ENCODE measurements at regions not wholly inside any gene's neighbourhood (a gene's known extent, or its start where the extent isn't known, plus 50 kb on each side); places are given as distances from the start of the nearest gene placed in this dataset.

GRCh38 chr6:125377621-125378020, 75.9 kb upstream of the HDDC2 start (continued):
- no peak for TF ChIP-seq ZNF462 (CRISPR knock-in tag; IDR thresholded peaks at IDR 0.05)
- TF ChIP-seq CREB1 (CRISPR knock-in tag; IDR thresholded peaks at IDR 0.05; ENCODE audit: low read depth), result no peak
- TF ChIP-seq NANOG (IDR thresholded peaks at IDR 0.05; ENCODE audit: borderline replicate concordance), result no peak
- no peak for TF ChIP-seq ZNF331 (CRISPR knock-in tag; IDR thresholded peaks at IDR 0.05; ENCODE audit: low read depth)
- no peak for TF ChIP-seq STAT1 (IDR thresholded peaks at IDR 0.05; ENCODE audit: unreplicated experiment)
- TF ChIP-seq POLR2AphosphoS5 (IDR thresholded peaks at IDR 0.05; ENCODE audit: low read depth), result no peak

GRCh38 chr6:125379174-125379573, 77.4 kb upstream of the HDDC2 start:
- Histone ChIP-seq H3K4me1 (ENCODE audit: insufficient read depth) (no peaks in the 10 kb centered on the region; the same call in 1 of the 2 replicates), H3K9me2 (ENCODE audit: insufficient read depth) (no peaks in the 10 kb centered on the region; the same call in 1 of the 2 replicates), H3K27me3 (ENCODE audit: insufficient read depth) (no peaks in the 10 kb centered on the region), H3K4me2 (no peak overlapping the region), H3K79me2 (replicated peaks; ENCODE audit: insufficient read depth) (no peaks in the 10 kb centered on the region), H3K27ac (ENCODE audit: low read depth) (no peak overlapping the region), H3F3A (replicated peaks; ENCODE audit: low read depth) (no peaks in the 10 kb centered on the region), H2AFZ (no peak overlapping the region), H4K20me1 (replicated peaks; ENCODE audit: insufficient read depth) (no peaks in the 10 kb centered on the region), H3K4me3 (no peak overlapping the region), H3K36me3 (ENCODE audit: insufficient read depth) (no peaks in the 10 kb centered on the region)
- Mint-ChIP-seq H3K27ac (no peak overlapping the region), H3K27me3 (ENCODE audit: insufficient read depth, low read depth, poor library complexity) (no peaks in the 10 kb centered on the region), H3K9me3 (no peaks in the 10 kb centered on the region), H3K36me3 (ENCODE audit: low read depth) (no peaks in the 10 kb centered on the region), H3K4me3 (no peak overlapping the region), H3K4me1 (peaks cover 8% of the 10 kb centered on the region)
- DNase-seq (ENCODE audit: low spot score), result no peak
- no peak for ATAC-seq
- TF ChIP-seq STAT1 (IDR thresholded peaks at IDR 0.05; ENCODE audit: unreplicated experiment), result no peak
- no peak for TF ChIP-seq ZNF331 (CRISPR knock-in tag; IDR thresholded peaks at IDR 0.05; ENCODE audit: low read depth)
- no peak for TF ChIP-seq EZH2 (IDR thresholded peaks at IDR 0.05; ENCODE audit: low read depth, unreplicated experiment)
- TF ChIP-seq ZNF114 (CRISPR knock-in tag; IDR thresholded peaks at IDR 0.05), result no peak
- no peak for TF ChIP-seq CREB1 (CRISPR knock-in tag; IDR thresholded peaks at IDR 0.05; ENCODE audit: low read depth)
- no peak for TF ChIP-seq EZH2phosphoT487 (IDR thresholded peaks at IDR 0.05; ENCODE audit: unreplicated experiment)
- TF ChIP-seq NANOG (IDR thresholded peaks at IDR 0.05; ENCODE audit: borderline replicate concordance), result no peak
- no peak for TF ChIP-seq JUNB (IDR thresholded peaks at IDR 0.05; ENCODE audit: unreplicated experiment)
- no peak for TF ChIP-seq ZNF462 (CRISPR knock-in tag; IDR thresholded peaks at IDR 0.05)

Measured in GM23338 (cell line).